ENCODE measurements at regions not wholly inside any gene's neighbourhood (a gene's known extent, or its start where the extent isn't known, plus 50 kb on each side); places are given as distances from the start of the nearest gene placed in this dataset.

GRCh38 chr19:28839455-28839854 lies 373.5 kb downstream of the UQCRFS1 start:
- 17% methylated on average over 3 of the region's 3 CpGs for WGBS (ENCODE audit: insufficient coverage, insufficient replicate concordance, low lambda C conversion rate, missing lambda C conversion rate)
- ChIA-PET RAD21 (ENCODE audit: unreplicated experiment) (no interaction called here), SMC1A (ENCODE audit: uncharacterized antibody, unreplicated experiment) (no interaction called here), CTCF (no interaction called here), POLR2A (no interaction called here)
- Histone ChIP-seq H3K27me3 (replicated peaks in 1 of 2; ENCODE audit: control insufficient read depth in 2 of 2, insufficient read depth in 2 of 2, low read length in 1 of 2) (no peaks in the 10 kb centered on the region), H3K4me2 (ENCODE audit: control insufficient read depth, insufficient read depth) (no peak overlapping the region), H3K4me1 (ENCODE audit: control insufficient read depth, insufficient read depth, low read length) (no peaks in the 10 kb centered on the region), H3K9me3 (replicated peaks; ENCODE audit: control insufficient read depth, insufficient read depth, low read length) (no peaks in the 10 kb centered on the region; the same call in 2 of the 3 replicates), H3K4me3 (no peak overlapping the region), H3K27ac (ENCODE audit: control insufficient read depth, insufficient read depth) (no peak overlapping the region), H3K9ac (ENCODE audit: control insufficient read depth, insufficient read depth, low read length) (no peak overlapping the region), H4K20me1 (ENCODE audit: control insufficient read depth, insufficient read depth) (no peaks in the 10 kb centered on the region), H3K36me3 (ENCODE audit: control insufficient read depth in 2 of 2, insufficient read depth in 2 of 2, low read length in 1 of 2) (no peaks in the 10 kb centered on the region), H2AFZ (ENCODE audit: control insufficient read depth, low read depth, low read length) (no peak overlapping the region), H3K79me2 (ENCODE audit: control insufficient read depth, insufficient read depth, low read length) (no peaks in the 10 kb centered on the region)
- no peak for ATAC-seq
- BruUV-seq (replicated peaks): no TSS peak
- no peak for DNase-seq (ENCODE audit: low read depth, low spot score)
- TF ChIP-seq ASH2L (IDR thresholded peaks at IDR 0.05; ENCODE audit: borderline replicate concordance, low read depth) (no peak), KDM1A (IDR thresholded peaks at IDR 0.05; ENCODE audit: borderline replicate concordance) (no peak), MTA3 (IDR thresholded peaks at IDR 0.05; ENCODE audit: borderline replicate concordance, low read length) (no peak), SREBF1 (IDR thresholded peaks at IDR 0.05; ENCODE audit: low read length) (no peak)
- intact Hi-C loops (cut with micrococcal nuclease; ENCODE audit: unreplicated experiment) (no loop called here), in situ Hi-C loops (cut with MboI) (no loop called here)
- no peak for FAIRE-seq

GRCh38 chr19:28838909-28839308 lies 374.0 kb downstream of the UQCRFS1 start:
- no peaks in the 10 kb centered on the region for H3K36me3 ChIP-seq (ENCODE audit: control insufficient read depth in 2 of 2, insufficient read depth in 2 of 2, low read length in 1 of 2)
- WGBS (ENCODE audit: insufficient coverage, insufficient replicate concordance, low lambda C conversion rate, missing lambda C conversion rate): 9% methylated on average over 5 of the region's 5 CpGs
- no peaks in the 10 kb centered on the region for H3K79me2 ChIP-seq (ENCODE audit: control insufficient read depth, insufficient read depth, low read length)
- RAD21 ChIA-PET (ENCODE audit: unreplicated experiment): no interaction called here
- CTCF ChIA-PET: no interaction called here
- no peak overlapping the region for H2AFZ ChIP-seq (ENCODE audit: control insufficient read depth, low read depth, low read length)
- no peak for TF ChIP-seq ZBTB40 (IDR thresholded peaks at IDR 0.05; ENCODE audit: borderline replicate concordance)
- no peak for TF ChIP-seq REST (IDR thresholded peaks at IDR 0.05; ENCODE audit: low read depth, low read length)
- FAIRE-seq (no peak), ATAC-seq (no peak), DNase-seq (ENCODE audit: low read depth, low spot score) (no peak)
- H3K9ac ChIP-seq (ENCODE audit: control insufficient read depth, insufficient read depth, low read length): no peak overlapping the region
- no peaks in the 10 kb centered on the region for H3K27me3 ChIP-seq (replicated peaks in 1 of 2; ENCODE audit: control insufficient read depth in 2 of 2, insufficient read depth in 2 of 2, low read length in 1 of 2)
- in situ Hi-C loops (cut with MboI): no loop called here
- no peak overlapping the region for H3K4me2 ChIP-seq (ENCODE audit: control insufficient read depth, insufficient read depth)
- no TSS peak for BruUV-seq (replicated peaks)
- no peak overlapping the region for H3K27ac ChIP-seq (ENCODE audit: control insufficient read depth, insufficient read depth)
- SMC1A ChIA-PET (ENCODE audit: uncharacterized antibody, unreplicated experiment): no interaction called here
- intact Hi-C loops (cut with micrococcal nuclease; ENCODE audit: unreplicated experiment): no loop called here
- no peaks in the 10 kb centered on the region; the same call in 2 of the 3 replicates for H3K9me3 ChIP-seq (replicated peaks; ENCODE audit: control insufficient read depth, insufficient read depth, low read length)
- no peaks in the 10 kb centered on the region for H4K20me1 ChIP-seq (ENCODE audit: control insufficient read depth, insufficient read depth)
- no peak overlapping the region for H3K4me3 ChIP-seq
- POLR2A ChIA-PET: no interaction called here
- no peaks in the 10 kb centered on the region for H3K4me1 ChIP-seq (ENCODE audit: control insufficient read depth, insufficient read depth, low read length)
